Left lung (tissue), 4 donors: ENCODE measurements at regions not wholly inside any gene's neighbourhood (a gene's known extent, or its start where the extent isn't known, plus 50 kb on each side); places are given as distances from the start of the nearest gene placed in this dataset.

ENCODE experiments used
- ATAC-seq: fragments of 200-7000 bp; cut with Tn5 transposase; one replicate; pipeline ENCODE4 v1.9.1; 2020; ENCODE audit warnings: moderate library complexity
- DNase-seq, 4 donors: peaks; one replicate each; pipeline ENCODE4 v3.0.0-alpha.2; 2013 to 2020
- H3K27ac ChIP-seq, 2 donors: fragments of 200-600 bp; sonication (generic) in 1 of 2; one replicate each; pipeline versions ENCODE4 v1.5.0 to v1.8.0; 2020 to 2021
- H3K27me3 ChIP-seq, 2 donors: fragments of 200-600 bp; sonication (generic) in 1 of 2; one replicate each; pipeline versions ENCODE4 v1.5.0 to v1.8.0; 2020 to 2021
- H3K36me3 ChIP-seq, 2 donors: fragments of 200-600 bp; sonication (generic) in 1 of 2; one replicate each; pipeline versions ENCODE4 v1.5.0 to v1.8.0; 2020 to 2021
- H3K4me1 ChIP-seq, 2 donors: fragments of 200-600 bp; one replicate each; pipeline ENCODE4 v1.8.0; 2021
- H3K4me3 ChIP-seq, 2 donors: fragments of 200-600 bp; sonication (generic) in 1 of 2; one replicate each; pipeline versions ENCODE4 v1.5.0 to v1.8.0; 2020 to 2021; ENCODE audit warnings: mild to moderate bottlenecking in 1 of 2
- H3K9me3 ChIP-seq, 2 donors: fragments of 200-600 bp; sonication (generic) in 1 of 2; one replicate each; pipeline versions ENCODE4 v1.5.0 to v1.8.0; 2020 to 2021
- intact Hi-C, 2 donors: fragments of 100-400 bp; cut with DNase I; formaldehyde crosslinking; loops; one replicate each; pipeline versions ENCODE4 v1.11.2 to v1.14.2; 2022
- TF ChIP-seq, protein P1 (sequence below), 2 donors: fragments of 200-600 bp; sonication (generic) in 1 of 2; IDR thresholded peaks; one replicate each; pipeline versions ENCODE4 v1.5.0 to v1.8.0; 2021; ENCODE audit warnings: antibody characterized with exemption in 2 of 2
- donor health status: DM: no; HTN: yes; CAD: no.
- donor health status: DM: no; HTN: no; CAD: no.

DNA sequence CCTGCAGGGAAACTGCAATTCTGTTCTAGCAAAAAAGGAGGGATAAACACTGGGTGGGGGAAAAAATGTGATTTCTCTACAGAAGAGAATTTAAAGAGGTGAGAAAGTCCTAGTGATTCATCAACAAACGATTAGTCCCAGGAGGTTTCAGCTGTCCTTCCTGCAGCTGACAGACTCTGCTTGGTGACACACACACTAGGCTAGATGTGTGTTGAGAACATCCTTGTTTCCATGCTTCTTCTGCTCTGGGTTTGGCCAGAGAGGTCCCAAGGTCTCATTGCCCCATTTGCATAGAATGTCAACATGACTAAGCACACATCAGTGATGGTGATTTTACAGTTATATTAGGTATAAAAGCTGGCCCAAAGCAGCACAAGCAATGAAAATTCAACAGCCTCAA, 258.3 kb downstream of the NFATC2 start:
- ATAC-seq (no peak), DNase-seq (no peak)
- Histone ChIP-seq H3K36me3 (no peaks in the 10 kb centered on the region), H3K4me1 (no peaks in the 10 kb centered on the region), H3K4me3 (no peak overlapping the region), H3K9me3 (peaks cover 0 to 3% of the 10 kb centered on the region in 2 donors), H3K27ac (no peak overlapping the region), H3K27me3 (peaks cover 0 to 7% of the 10 kb centered on the region in 2 donors)
- intact Hi-C loops = no loop called here
- TF ChIP-seq, protein P1, sequence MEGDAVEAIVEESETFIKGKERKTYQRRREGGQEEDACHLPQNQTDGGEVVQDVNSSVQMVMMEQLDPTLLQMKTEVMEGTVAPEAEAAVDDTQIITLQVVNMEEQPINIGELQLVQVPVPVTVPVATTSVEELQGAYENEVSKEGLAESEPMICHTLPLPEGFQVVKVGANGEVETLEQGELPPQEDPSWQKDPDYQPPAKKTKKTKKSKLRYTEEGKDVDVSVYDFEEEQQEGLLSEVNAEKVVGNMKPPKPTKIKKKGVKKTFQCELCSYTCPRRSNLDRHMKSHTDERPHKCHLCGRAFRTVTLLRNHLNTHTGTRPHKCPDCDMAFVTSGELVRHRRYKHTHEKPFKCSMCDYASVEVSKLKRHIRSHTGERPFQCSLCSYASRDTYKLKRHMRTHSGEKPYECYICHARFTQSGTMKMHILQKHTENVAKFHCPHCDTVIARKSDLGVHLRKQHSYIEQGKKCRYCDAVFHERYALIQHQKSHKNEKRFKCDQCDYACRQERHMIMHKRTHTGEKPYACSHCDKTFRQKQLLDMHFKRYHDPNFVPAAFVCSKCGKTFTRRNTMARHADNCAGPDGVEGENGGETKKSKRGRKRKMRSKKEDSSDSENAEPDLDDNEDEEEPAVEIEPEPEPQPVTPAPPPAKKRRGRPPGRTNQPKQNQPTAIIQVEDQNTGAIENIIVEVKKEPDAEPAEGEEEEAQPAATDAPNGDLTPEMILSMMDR (IDR thresholded peaks at IDR 0.05) = no peak

DNA sequence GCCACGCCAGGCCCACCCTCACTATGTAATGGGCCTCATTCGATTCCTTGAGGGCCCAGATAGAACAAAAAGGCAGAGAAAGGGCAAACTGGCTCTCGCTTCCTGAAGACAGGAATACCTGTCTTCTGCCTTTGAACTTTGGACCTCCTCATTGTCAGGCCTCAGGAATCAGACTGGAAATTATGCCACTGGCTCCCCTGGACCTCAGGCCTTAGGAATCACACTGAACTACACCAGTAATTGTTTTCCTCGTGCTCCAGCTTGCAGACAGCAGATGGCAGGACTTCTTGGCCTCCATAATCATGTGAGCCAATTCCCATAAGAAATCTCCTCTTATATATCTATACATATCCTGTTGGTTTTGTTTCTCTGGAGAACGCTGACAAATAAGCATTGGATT, 258.6 kb upstream of the KCNG1 start:
- ATAC-seq = no peak
- H3K9me3 ChIP-seq = peaks cover 0 to 3% of the 10 kb centered on the region in 2 donors
- TF ChIP-seq, protein P1 (IDR thresholded peaks at IDR 0.05) = no peak
- no peaks in the 10 kb centered on the region for H3K4me1 ChIP-seq
- intact Hi-C loops = no loop called here
- peaks cover 0 to 23% of the 10 kb centered on the region in 2 donors for H3K27me3 ChIP-seq
- H3K27ac ChIP-seq = no peak overlapping the region
- no peak for DNase-seq
- H3K4me3 ChIP-seq = no peak overlapping the region
- H3K36me3 ChIP-seq = no peaks in the 10 kb centered on the region

DNA sequence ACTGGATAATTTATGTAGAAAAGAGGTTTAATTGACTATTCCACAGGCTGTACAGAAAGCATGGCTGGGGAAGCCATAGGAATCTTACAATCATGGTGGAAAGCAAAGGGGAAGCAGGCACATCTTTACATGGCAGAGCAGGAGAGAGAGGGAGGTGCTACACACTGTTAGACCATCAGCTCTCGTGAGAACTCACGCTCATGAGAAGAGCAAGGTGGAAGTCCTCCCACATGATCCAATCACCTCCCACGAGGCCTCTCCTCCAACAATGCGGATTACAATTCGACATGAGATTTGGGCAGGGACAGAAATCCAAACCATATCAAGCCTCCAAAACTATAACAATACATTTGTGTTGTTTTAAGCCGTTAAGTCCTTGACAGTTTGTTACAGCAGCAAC, 257.1 kb upstream of the KCNG1 start:
- DNase-seq (no peak), ATAC-seq (no peak)
- Histone ChIP-seq H3K36me3 (no peaks in the 10 kb centered on the region), H3K9me3 (peaks cover 0 to 3% of the 10 kb centered on the region in 2 donors), H3K27me3 (peaks cover 0 to 37% of the 10 kb centered on the region in 2 donors), H3K4me3 (no peak overlapping the region), H3K27ac (no peak overlapping the region), H3K4me1 (no peaks in the 10 kb centered on the region)
- intact Hi-C loops = no loop called here
- TF ChIP-seq, protein P1 (IDR thresholded peaks at IDR 0.05) = no peak

DNA sequence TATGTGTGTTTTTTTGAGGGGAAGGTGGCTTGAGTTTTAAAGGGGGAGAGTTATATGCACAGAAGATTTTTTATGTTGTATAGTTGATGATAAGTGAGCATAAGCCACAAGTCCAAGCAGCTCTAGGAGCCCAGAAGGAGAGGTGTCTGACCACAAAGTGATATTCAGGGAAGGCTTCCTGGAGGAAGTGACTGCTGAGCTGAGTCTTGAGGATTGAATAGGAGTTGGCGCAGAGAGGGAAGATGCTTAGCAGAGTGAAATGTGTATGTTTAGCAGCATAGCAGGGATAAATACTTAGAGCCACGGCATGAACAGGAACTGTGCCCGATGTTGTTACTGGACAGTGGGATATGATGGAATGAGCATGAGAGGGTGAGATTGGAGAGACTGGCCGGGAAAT, 255.1 kb upstream of the KCNG1 start:
- DNase-seq (no peak), ATAC-seq (no peak)
- Histone ChIP-seq H3K9me3 (no peaks in the 10 kb centered on the region), H3K4me3 (no peak overlapping the region), H3K36me3 (no peaks in the 10 kb centered on the region), H3K27ac (no peak overlapping the region), H3K4me1 (no peaks in the 10 kb centered on the region), H3K27me3 (peaks cover 0 to 49% of the 10 kb centered on the region in 2 donors)
- TF ChIP-seq, protein P1 (IDR thresholded peaks at IDR 0.05) = no peak
- intact Hi-C loops = no loop called here

DNA sequence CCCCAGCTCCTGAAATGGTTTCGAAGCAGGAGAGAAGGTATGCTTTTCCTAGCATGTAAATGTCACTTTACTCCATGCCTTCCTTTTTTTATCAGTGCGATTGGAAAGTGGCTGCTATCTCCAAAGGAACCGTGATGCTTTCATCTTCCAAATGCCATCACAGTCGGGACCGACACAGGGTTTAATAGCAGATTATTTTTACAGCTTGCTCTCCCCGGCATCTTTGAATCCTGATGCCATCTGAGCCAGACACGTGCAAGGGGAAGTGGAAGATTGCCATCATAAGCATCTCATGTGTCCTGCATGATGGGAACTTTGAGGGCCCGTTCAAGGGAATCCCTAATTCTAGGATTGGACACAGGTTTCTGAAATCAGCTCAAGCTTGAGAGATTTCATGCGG, 253.4 kb upstream of the KCNG1 start:
- no peak for ATAC-seq
- Histone ChIP-seq H3K4me1 (no peaks in the 10 kb centered on the region), H3K9me3 (peaks cover 0 to 1% of the 10 kb centered on the region in 2 donors), H3K4me3 (no peak overlapping the region), H3K36me3 (no peaks in the 10 kb centered on the region), H3K27me3 (peaks cover 0 to 49% of the 10 kb centered on the region in 2 donors), H3K27ac (no peak overlapping the region)
- intact Hi-C loops = no loop called here
- no peak for DNase-seq
- TF ChIP-seq, protein P1 (IDR thresholded peaks at IDR 0.05) = no peak
